MM.1S (cell line): ENCODE measurements at regions not wholly inside any gene's neighbourhood (a gene's known extent, or its start where the extent isn't known, plus 50 kb on each side); places are given as distances from the start of the nearest gene placed in this dataset.

Source experiments
- DNase-seq: peaks from one replicate; pipeline ENCODE4 v3.0.0-alpha.2; 2015
- H2AFZ ChIP-seq: fragments of 300-600 bp; sonication (generic); 2 replicates; pipeline ENCODE4 v1.6.0; 2016; ENCODE audit warnings: antibody characterized with exemption, low read length
- H3F3A ChIP-seq: fragments of 300-600 bp; sonication (generic); 2 replicates; pipeline ENCODE4 v1.6.1; 2016; ENCODE audit warnings: mild to moderate bottlenecking, antibody characterized with exemption, low read length, moderate library complexity, mixed read lengths; ENCODE audit not compliant: insufficient read depth
- H3K27ac ChIP-seq: fragments of 300-600 bp; sonication (generic); 2 replicates; pipeline ENCODE4 v1.5.1; 2016; ENCODE audit warnings: mild to moderate bottlenecking, low read length
- H3K27me3 ChIP-seq: fragments of 300-600 bp; sonication (generic); replicated peaks from 2 replicates; pipeline ENCODE4 v1.6.0; 2016; ENCODE audit warnings: low read length; ENCODE audit not compliant: insufficient read depth
- H3K36me3 ChIP-seq: fragments of 300-600 bp; sonication (generic); replicated peaks from 2 replicates; pipeline ENCODE4 v1.6.1; 2016; ENCODE audit warnings: mild to moderate bottlenecking, low read length, mixed read lengths; ENCODE audit not compliant: insufficient read depth
- H3K4me1 ChIP-seq: fragments of 300-600 bp; sonication (generic); 2 replicates; pipeline ENCODE4 v1.6.1; 2016; ENCODE audit warnings: low read length, mixed read lengths
- H3K4me2 ChIP-seq: fragments of 300-600 bp; sonication (generic); 2 replicates; pipeline ENCODE4 v1.6.0; 2016; ENCODE audit warnings: low read depth, low read length
- H3K4me3 ChIP-seq: fragments of 300-600 bp; sonication (generic); 2 replicates; pipeline ENCODE4 v1.5.1; 2016; ENCODE audit warnings: low read length, mixed read lengths
- H3K79me2 ChIP-seq: fragments of 300-600 bp; sonication (generic); 2 replicates; pipeline ENCODE4 v1.6.1; 2016; ENCODE audit warnings: mixed run types, low read length, mixed read lengths
- H3K9ac ChIP-seq: fragments of 300-600 bp; sonication (generic); 2 replicates; pipeline ENCODE4 v1.6.1; 2016; ENCODE audit warnings: low read length, mixed read lengths
- H3K9me2 ChIP-seq: fragments of 300-600 bp; sonication (generic); replicated peaks from 2 replicates; pipeline ENCODE4 v1.6.1; 2016; ENCODE audit warnings: mild to moderate bottlenecking, low read length, mixed read lengths; ENCODE audit not compliant: insufficient read depth
- H3K9me3 ChIP-seq: fragments of 300-600 bp; sonication (generic); replicated peaks from 2 replicates; pipeline ENCODE4 v1.6.1; 2016; ENCODE audit warnings: mild to moderate bottlenecking, low read length, mixed read lengths; ENCODE audit not compliant: insufficient read depth
- H4K20me1 ChIP-seq: fragments of 300-600 bp; sonication (generic); 2 replicates; pipeline ENCODE4 v1.6.1; 2016; ENCODE audit warnings: mild to moderate bottlenecking, low read length, moderate library complexity, mixed read lengths; ENCODE audit not compliant: insufficient read depth
- EZH2 ChIP-seq: fragments of 300-600 bp; sonication (generic); optimal IDR thresholded peaks from 2 replicates; pipeline ENCODE3; 2017; ENCODE audit warnings: low read depth, mild to moderate bottlenecking, antibody characterized with exemption, low read length, mixed read lengths
- EZH2phosphoT487 ChIP-seq: fragments of 300-600 bp; sonication (generic); IDR thresholded peaks from 2 replicates; pipeline ENCODE4 v1.6.1; 2018; ENCODE audit warnings: antibody characterized with exemption, low read length
- TF ChIP-seq, protein P1 (sequence below): fragments of 300-600 bp; sonication (generic); IDR thresholded peaks from 2 replicates; pipeline ENCODE4 v1.5.1; 2016; ENCODE audit warnings: antibody characterized with exemption, low read length, mixed read lengths

GRCh38 chr2:190789074-190790004 is 91.3 kb upstream of the GLS start:
- no peaks in the 10 kb centered on the region for H4K20me1 ChIP-seq
- H3K4me3 ChIP-seq: no peak overlapping the region
- TF ChIP-seq EZH2 (no peak), EZH2phosphoT487 (no peak)
- TF ChIP-seq, protein P1, sequence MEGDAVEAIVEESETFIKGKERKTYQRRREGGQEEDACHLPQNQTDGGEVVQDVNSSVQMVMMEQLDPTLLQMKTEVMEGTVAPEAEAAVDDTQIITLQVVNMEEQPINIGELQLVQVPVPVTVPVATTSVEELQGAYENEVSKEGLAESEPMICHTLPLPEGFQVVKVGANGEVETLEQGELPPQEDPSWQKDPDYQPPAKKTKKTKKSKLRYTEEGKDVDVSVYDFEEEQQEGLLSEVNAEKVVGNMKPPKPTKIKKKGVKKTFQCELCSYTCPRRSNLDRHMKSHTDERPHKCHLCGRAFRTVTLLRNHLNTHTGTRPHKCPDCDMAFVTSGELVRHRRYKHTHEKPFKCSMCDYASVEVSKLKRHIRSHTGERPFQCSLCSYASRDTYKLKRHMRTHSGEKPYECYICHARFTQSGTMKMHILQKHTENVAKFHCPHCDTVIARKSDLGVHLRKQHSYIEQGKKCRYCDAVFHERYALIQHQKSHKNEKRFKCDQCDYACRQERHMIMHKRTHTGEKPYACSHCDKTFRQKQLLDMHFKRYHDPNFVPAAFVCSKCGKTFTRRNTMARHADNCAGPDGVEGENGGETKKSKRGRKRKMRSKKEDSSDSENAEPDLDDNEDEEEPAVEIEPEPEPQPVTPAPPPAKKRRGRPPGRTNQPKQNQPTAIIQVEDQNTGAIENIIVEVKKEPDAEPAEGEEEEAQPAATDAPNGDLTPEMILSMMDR: no peak
- H3K9me2 ChIP-seq: no peaks in the 10 kb centered on the region
- no peaks in the 10 kb centered on the region for H3K4me1 ChIP-seq
- H3F3A ChIP-seq: no peaks in the 10 kb centered on the region
- H3K36me3 ChIP-seq: no peaks in the 10 kb centered on the region
- no peaks in the 10 kb centered on the region for H3K9me3 ChIP-seq
- H2AFZ ChIP-seq: no peak overlapping the region
- H3K27me3 ChIP-seq: no peaks in the 10 kb centered on the region
- no peak overlapping the region for H3K27ac ChIP-seq
- no peaks in the 10 kb centered on the region for H3K79me2 ChIP-seq
- no peak for DNase-seq
- H3K4me2 ChIP-seq: no peak overlapping the region
- no peak overlapping the region for H3K9ac ChIP-seq

DNA sequence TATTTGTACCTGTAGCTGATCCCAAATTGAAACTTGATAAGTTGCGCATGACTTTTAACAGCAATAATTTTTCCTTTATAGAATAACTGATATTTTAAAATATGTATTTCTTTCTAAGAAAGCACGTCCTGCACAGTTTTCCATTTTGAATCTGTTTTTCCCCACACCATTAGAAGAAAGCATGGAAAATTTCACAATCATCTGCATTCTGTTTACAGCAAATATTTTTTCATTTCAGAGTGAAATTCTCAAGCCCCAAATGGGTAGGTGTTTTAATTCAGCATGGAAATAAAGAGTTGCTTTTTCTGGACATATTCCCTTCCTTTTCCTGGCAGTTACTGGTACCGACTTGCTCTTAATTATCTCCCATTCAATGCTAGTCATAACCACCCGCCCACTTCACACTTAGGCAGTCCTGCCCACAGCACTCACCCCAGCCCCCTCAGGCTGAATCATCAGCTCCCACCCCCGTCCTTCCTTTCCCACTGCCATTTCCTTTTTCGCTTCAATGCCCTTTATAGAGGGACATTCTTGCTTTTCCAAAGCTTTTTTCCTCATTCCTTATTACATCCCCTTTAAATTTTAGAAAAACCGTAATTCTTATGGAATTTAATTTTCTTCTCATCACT is 89.2 kb upstream of the GLS start:
- H3K9me2 ChIP-seq: no peaks in the 10 kb centered on the region
- no peaks in the 10 kb centered on the region for H3F3A ChIP-seq
- H3K4me2 ChIP-seq: no peak overlapping the region
- no peaks in the 10 kb centered on the region for H3K9me3 ChIP-seq
- no peaks in the 10 kb centered on the region for H3K79me2 ChIP-seq
- H3K4me1 ChIP-seq: no peaks in the 10 kb centered on the region
- TF ChIP-seq, protein P1: no peak
- TF ChIP-seq EZH2phosphoT487 (no peak), EZH2 (no peak)
- H3K36me3 ChIP-seq: no peaks in the 10 kb centered on the region
- no peak for DNase-seq
- H3K27ac ChIP-seq: no peak overlapping the region
- no peak overlapping the region for H3K4me3 ChIP-seq
- no peaks in the 10 kb centered on the region for H4K20me1 ChIP-seq
- H3K9ac ChIP-seq: no peak overlapping the region
- no peak overlapping the region for H2AFZ ChIP-seq
- H3K27me3 ChIP-seq: no peaks in the 10 kb centered on the region

GRCh38 chr2:190791976-190792575 is 88.5 kb upstream of the GLS start:
- H3K9ac ChIP-seq: no peak overlapping the region
- H2AFZ ChIP-seq: no peak overlapping the region
- no peaks in the 10 kb centered on the region for H3K4me1 ChIP-seq
- no peaks in the 10 kb centered on the region for H4K20me1 ChIP-seq
- H3K9me3 ChIP-seq: no peaks in the 10 kb centered on the region
- no peak overlapping the region for H3K27ac ChIP-seq
- no peaks in the 10 kb centered on the region for H3K36me3 ChIP-seq
- no peaks in the 10 kb centered on the region for H3K27me3 ChIP-seq
- H3K9me2 ChIP-seq: no peaks in the 10 kb centered on the region
- TF ChIP-seq, protein P1: no peak
- TF ChIP-seq EZH2phosphoT487: no peak
- TF ChIP-seq EZH2: no peak
- no peak overlapping the region for H3K4me2 ChIP-seq
- no peaks in the 10 kb centered on the region for H3F3A ChIP-seq
- H3K4me3 ChIP-seq: no peak overlapping the region
- DNase-seq: no peak
- no peaks in the 10 kb centered on the region for H3K79me2 ChIP-seq
